ENCODE measurements at regions not wholly inside any gene's neighbourhood (a gene's known extent, or its start where the extent isn't known, plus 50 kb on each side); places are given as distances from the start of the nearest gene placed in this dataset.
"Not testable (repeated sequence)": the region's sequence is repeated elsewhere in the genome, so short reads cannot be mapped to it uniquely, and the experiment has no call there.

- DNase-seq, result not testable (repeated sequence)
Measured at GRCh38 chr12:82634495-82635258, 52.0 kb upstream of the TMTC2 start.

GRCh38 chr12:82635263-82635662 lies 51.4 kb upstream of the TMTC2 start:
- no peak for DNase-seq

All from hematopoietic multipotent progenitor cell treated with erythropoietin and hydrocortisone succinate and interleukin-3 and kit ligand, for 4 days (in vitro differentiated cells).